NT2/D1 (cell line): ENCODE measurements at regions not wholly inside any gene's neighbourhood (a gene's known extent, or its start where the extent isn't known, plus 50 kb on each side); places are given as distances from the start of the nearest gene placed in this dataset.

ENCODE experiments used
- DNase-seq: peaks from one replicate; pipeline ENCODE4 v3.0.0-alpha.2; 2011; ENCODE audit warnings: low read depth, low spot score
- H3K27me3 ChIP-seq: 2 replicates; pipeline ENCODE4 v1.6.0; 2011; ENCODE audit warnings: mild to moderate bottlenecking; ENCODE audit not compliant: insufficient read length, insufficient read depth
- H3K36me3 ChIP-seq: 2 replicates; pipeline ENCODE4 v1.6.1; 2011; ENCODE audit warnings: mild to moderate bottlenecking, low read length, mixed read lengths; ENCODE audit not compliant: insufficient read depth, insufficient read length
- H3K4me1 ChIP-seq: 2 replicates; pipeline ENCODE4 v1.5.1; 2011; ENCODE audit not compliant: insufficient read depth, insufficient read length
- H3K4me3 ChIP-seq: 2 replicates; pipeline ENCODE4 v1.5.1; 2011; ENCODE audit warnings: low read depth; ENCODE audit not compliant: insufficient read length
- H3K9ac ChIP-seq: 2 replicates; pipeline ENCODE4 v1.6.0; 2011; ENCODE audit warnings: low read depth; ENCODE audit not compliant: insufficient read length
- H3K9me3 ChIP-seq: 2 replicates; pipeline ENCODE4 v1.5.1; 2011; ENCODE audit warnings: mild to moderate bottlenecking, low read length; ENCODE audit not compliant: insufficient read depth
- SUZ12 ChIP-seq: IDR thresholded peaks from 2 replicates; pipeline ENCODE4 v1.6.1; 2011; ENCODE audit not compliant: insufficient read length, insufficient read depth; ENCODE audit errors: extremely low read depth
- YY1 ChIP-seq: IDR thresholded peaks from 2 replicates; pipeline ENCODE4 v1.6.1; 2011; ENCODE audit not compliant: insufficient read length, insufficient read depth
- ZNF274 ChIP-seq: IDR thresholded peaks from 2 replicates; pipeline ENCODE4 v1.6.1; 2011; ENCODE audit warnings: mild to moderate bottlenecking, low read depth, low read length

GRCh38 chr18:46372670-46373069 is 268.5 kb downstream of the HAUS1 start:
- no peaks in the 10 kb centered on the region for H3K9me3 ChIP-seq
- TF ChIP-seq ZNF274 (no peak), SUZ12 (no peak), YY1 (no peak)
- H3K4me3 ChIP-seq, result no peak overlapping the region
- no peak overlapping the region for H3K9ac ChIP-seq
- H3K27me3 ChIP-seq, result no peaks in the 10 kb centered on the region
- H3K36me3 ChIP-seq, result no peaks in the 10 kb centered on the region
- peaks cover 7% of the 10 kb centered on the region for H3K4me1 ChIP-seq
- no peak for DNase-seq

DNA sequence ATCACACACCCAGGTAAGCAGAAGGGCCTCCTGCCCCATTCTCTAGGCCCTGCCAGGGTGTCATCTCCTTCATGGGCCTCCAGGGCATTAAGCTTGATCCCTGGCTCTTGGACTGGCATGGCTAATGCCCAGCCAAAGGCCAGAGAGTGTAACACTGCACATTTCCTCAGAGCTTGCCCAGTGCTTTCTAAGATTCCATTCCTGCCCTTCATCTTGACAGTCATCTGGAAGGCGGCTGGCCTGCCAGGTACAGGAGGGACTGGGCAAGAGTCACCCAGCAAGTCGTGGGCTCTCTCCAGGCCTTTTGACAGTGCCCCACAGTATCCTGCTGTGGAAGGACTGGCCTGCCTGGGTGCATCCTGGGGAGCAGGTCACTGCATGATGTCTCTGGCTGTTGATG is 268.9 kb downstream of the HAUS1 start:
- peaks cover 7% of the 10 kb centered on the region for H3K4me1 ChIP-seq
- no peak for TF ChIP-seq SUZ12
- no peak for TF ChIP-seq YY1
- TF ChIP-seq ZNF274, result no peak

DNA sequence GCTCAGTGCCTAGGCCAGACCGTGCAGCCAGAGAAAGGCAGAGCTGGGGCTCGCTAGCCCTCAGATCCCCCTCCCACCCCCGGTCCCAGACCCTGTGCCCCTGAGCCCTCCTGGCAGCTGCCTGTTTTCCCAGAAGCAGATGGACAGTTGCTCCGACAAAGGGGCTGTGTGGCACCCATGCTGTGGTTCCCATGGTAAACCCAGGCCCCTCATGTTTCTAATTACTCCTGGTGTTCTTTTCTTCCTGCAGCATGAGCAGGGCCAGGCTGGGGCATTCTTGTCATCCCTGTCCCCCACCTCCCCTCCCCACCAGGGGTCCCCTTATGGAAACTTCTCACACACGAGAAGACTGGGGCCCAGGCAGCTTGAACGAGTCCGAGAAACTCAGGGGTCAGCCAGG is 269.6 kb downstream of the HAUS1 start:
- no peak for DNase-seq
- Histone ChIP-seq H3K9ac (no peak overlapping the region), H3K9me3 (no peaks in the 10 kb centered on the region), H3K27me3 (no peaks in the 10 kb centered on the region), H3K4me3 (no peak overlapping the region), H3K36me3 (no peaks in the 10 kb centered on the region), H3K4me1 (peaks cover 7% of the 10 kb centered on the region)
- TF ChIP-seq SUZ12 (no peak), YY1 (no peak), ZNF274 (no peak)

More for the DNA sequence above, 268.9 kb downstream of the HAUS1 start:
- H3K4me3 ChIP-seq, result no peak overlapping the region
- no peaks in the 10 kb centered on the region for H3K27me3 ChIP-seq
- H3K9me3 ChIP-seq, result no peaks in the 10 kb centered on the region
- no peaks in the 10 kb centered on the region for H3K36me3 ChIP-seq
- no peak for DNase-seq
- no peak overlapping the region for H3K9ac ChIP-seq

DNA sequence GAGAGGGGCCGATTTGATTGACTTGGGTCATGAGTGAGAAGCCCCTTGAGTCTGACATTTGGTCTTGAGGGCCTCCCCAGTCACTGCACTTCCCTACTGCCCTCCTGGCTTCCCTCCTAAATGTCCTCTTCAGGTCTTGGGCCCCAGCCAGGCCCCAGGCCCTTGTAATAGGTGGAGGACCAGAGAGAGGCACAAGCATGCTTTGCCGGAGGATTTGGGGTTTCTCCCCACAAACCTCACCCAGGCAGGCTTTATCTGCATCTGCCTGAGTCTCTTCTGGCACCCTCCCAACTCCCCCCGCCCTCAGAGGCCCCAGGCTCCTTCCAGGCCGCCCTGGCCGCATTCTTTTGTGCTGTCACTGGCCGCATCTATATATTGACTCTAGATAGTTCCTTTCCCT is 270.7 kb downstream of the HAUS1 start:
- Histone ChIP-seq H3K4me1 (peaks cover 7% of the 10 kb centered on the region), H3K9me3 (no peaks in the 10 kb centered on the region), H3K9ac (no peak overlapping the region), H3K36me3 (no peaks in the 10 kb centered on the region), H3K27me3 (no peaks in the 10 kb centered on the region), H3K4me3 (no peak overlapping the region)
- TF ChIP-seq YY1, result no peak
- no peak for TF ChIP-seq ZNF274
- TF ChIP-seq SUZ12, result no peak
- no peak for DNase-seq

GRCh38 chr18:46377557-46377956 is 273.4 kb downstream of the HAUS1 start:
- no peak overlapping the region for H3K4me3 ChIP-seq
- H3K9ac ChIP-seq, result no peak overlapping the region
- H3K4me1 ChIP-seq, result peaks cover 7% of the 10 kb centered on the region
- no peaks in the 10 kb centered on the region for H3K36me3 ChIP-seq
- DNase-seq, result no peak
- no peak for TF ChIP-seq SUZ12
- TF ChIP-seq YY1, result no peak
- no peak for TF ChIP-seq ZNF274
- no peaks in the 10 kb centered on the region for H3K27me3 ChIP-seq
- no peaks in the 10 kb centered on the region for H3K9me3 ChIP-seq

DNA sequence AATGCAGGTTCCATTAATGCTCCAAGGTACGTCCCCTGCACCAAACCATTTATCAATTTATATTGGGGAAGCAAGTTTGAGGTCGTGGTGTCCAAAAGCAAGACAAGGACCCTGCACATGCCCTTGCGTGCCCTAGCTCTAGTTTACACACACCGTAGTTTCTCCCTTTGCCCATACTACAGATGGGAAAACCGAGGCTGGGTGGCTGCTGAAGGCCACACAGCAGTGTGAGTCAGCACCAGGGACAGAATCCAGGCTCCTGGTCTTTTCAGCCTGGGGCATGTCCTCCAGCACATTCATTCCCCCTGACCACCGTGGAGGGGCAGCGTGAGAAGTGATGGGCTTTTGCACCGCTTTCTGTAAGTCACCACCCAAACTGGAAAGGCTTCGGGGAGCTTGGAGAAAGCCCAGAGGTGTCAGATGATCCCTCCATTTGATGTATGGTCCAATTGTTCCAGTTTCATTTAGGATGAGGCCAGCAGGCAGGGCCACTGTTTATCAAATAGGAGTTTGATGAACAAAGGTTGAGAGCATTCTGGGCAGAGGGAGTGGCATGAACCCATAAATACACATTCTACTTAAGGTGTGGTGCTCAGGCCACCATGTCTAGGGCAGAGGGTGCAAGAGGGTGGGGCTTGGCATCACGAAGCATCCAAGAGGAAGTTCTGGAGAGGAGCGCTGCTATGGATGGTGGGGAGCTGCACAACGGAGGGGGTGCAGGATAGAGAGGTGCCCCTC is 274.1 kb downstream of the HAUS1 start:
- TF ChIP-seq SUZ12, result no peak
- no peak for DNase-seq
- no peaks in the 10 kb centered on the region for H3K27me3 ChIP-seq
- no peak overlapping the region for H3K9ac ChIP-seq
- no peak overlapping the region for H3K4me3 ChIP-seq
- no peaks in the 10 kb centered on the region for H3K36me3 ChIP-seq
- no peaks in the 10 kb centered on the region for H3K9me3 ChIP-seq
- H3K4me1 ChIP-seq, result peaks cover 6% of the 10 kb centered on the region

- Histone ChIP-seq H3K4me3 (no peak overlapping the region), H3K9me3 (no peaks in the 10 kb centered on the region), H3K9ac (no peak overlapping the region), H3K27me3 (no peaks in the 10 kb centered on the region), H3K4me1 (peaks cover 4% of the 10 kb centered on the region), H3K36me3 (no peaks in the 10 kb centered on the region)
- DNase-seq, result no peak
- TF ChIP-seq ZNF274 (no peak), YY1 (no peak), SUZ12 (no peak)
Observed at GRCh38 chr18:46378864-46379207, 274.7 kb downstream of the HAUS1 start.
